IMR-90 (cell line): ENCODE measurements at regions not wholly inside any gene's neighbourhood (a gene's known extent, or its start where the extent isn't known, plus 50 kb on each side); places are given as distances from the start of the nearest gene placed in this dataset.

Experiments
- ATAC-seq: fragments of 200-7000 bp; cut with Tn5 transposase; 2 replicates; pipeline ENCODE4 v1.9.1; 2020; ENCODE audit warnings: low read depth, mild to moderate bottlenecking, moderate library complexity
- BruUV-seq: library from RNA; stranded (reverse); fragments of 400-500 nt; replicated peaks from 2 replicates; lab custom pipeline; 2021; lab: Mats Ljungman, UMichigan
- CTCF ChIA-PET: fragments of 300-600 bp; formaldehyde crosslinking; extraction: SDS; loops from one replicate; lab custom pipeline; 2021; ENCODE audit warnings: antibody characterized with exemption; lab: Yijun Ruan, JAX
- POLR2A ChIA-PET: fragments of 300-600 bp; sonication (Branson Sonifier 250); formaldehyde crosslinking; loops from one replicate; lab custom pipeline; 2022; ENCODE audit warnings: antibody characterized with exemption; ENCODE audit not compliant: unreplicated experiment; lab: Charles Lee
- DNase-seq: peaks from one replicate; pipeline ENCODE4 v3.0.0; 2013
- H2AFZ ChIP-seq: replicated peaks from 2 replicates; pipeline ENCODE3; 2013; ENCODE audit warnings: low read length, mild to moderate bottlenecking; ENCODE audit not compliant: poor library complexity
- H2AK5ac ChIP-seq: 2 replicates; pipeline ENCODE4 v1.6.1; 2013; ENCODE audit warnings: low read depth, low read length, inconsistent platforms
- H2AK9ac ChIP-seq: replicated peaks from 2 replicates; pipeline ENCODE3; 2013; ENCODE audit warnings: mild to moderate bottlenecking, low read depth, low read length, moderate library complexity; ENCODE audit not compliant: poor library complexity
- H2BK120ac ChIP-seq: 2 replicates; pipeline ENCODE4 v1.6.1; 2013; ENCODE audit warnings: low read depth, low read length, inconsistent platforms
- H2BK15ac ChIP-seq: 3 replicates; pipeline ENCODE4 v1.6.1; 2013; ENCODE audit warnings: low read depth, low read length, inconsistent platforms
- H2BK20ac ChIP-seq: 2 replicates; pipeline ENCODE4 v1.6.1; 2013; ENCODE audit warnings: low read depth, mild to moderate bottlenecking, inconsistent platforms, low read length, moderate library complexity
- H2BK5ac ChIP-seq: 2 replicates; pipeline ENCODE4 v1.6.1; 2013; ENCODE audit warnings: mild to moderate bottlenecking, low read depth, low read length, inconsistent platforms; ENCODE audit not compliant: poor library complexity, severe bottlenecking
- H3K14ac ChIP-seq: replicated peaks from 2 replicates; pipeline ENCODE4 v1.6.1; 2013; ENCODE audit warnings: low read depth, low read length, inconsistent platforms
- H3K18ac ChIP-seq: 2 replicates; pipeline ENCODE4 v1.6.1; 2013; ENCODE audit warnings: low read depth, low read length, control low read depth
- H3K23ac ChIP-seq: 2 replicates; pipeline ENCODE4 v1.6.1; 2013; ENCODE audit warnings: low read depth, low read length, inconsistent platforms
- H3K27ac ChIP-seq: 2 replicates; pipeline ENCODE4 v1.5.1; 2013; ENCODE audit warnings: mild to moderate bottlenecking, control low read depth, low read length; ENCODE audit not compliant: insufficient read depth
- H3K27me3 ChIP-seq: 2 replicates; pipeline ENCODE4 v1.6.1; 2013; ENCODE audit warnings: low read length; ENCODE audit not compliant: control insufficient read depth, insufficient read depth
- H3K36me3 ChIP-seq: 2 replicates; pipeline ENCODE4 v1.6.1; 2013; ENCODE audit warnings: low read length, mixed read lengths; ENCODE audit not compliant: control insufficient read depth, insufficient read depth
- H3K4ac ChIP-seq: 2 replicates; pipeline ENCODE4 v1.6.1; 2013; ENCODE audit warnings: low read depth, low read length, inconsistent platforms
- H3K4me1 ChIP-seq: 2 replicates; pipeline ENCODE4 v1.6.1; 2013; ENCODE audit warnings: low read length, mixed read lengths; ENCODE audit not compliant: control insufficient read depth, insufficient read depth
- H3K4me2 ChIP-seq: 2 replicates; pipeline ENCODE4 v1.6.1; 2013; ENCODE audit warnings: low read depth, mild to moderate bottlenecking, control low read depth, low read length, moderate library complexity
- H3K4me3 ChIP-seq: 2 replicates; pipeline ENCODE4 v1.5.1; 2013; ENCODE audit warnings: low read depth, mild to moderate bottlenecking, control low read depth, low read length, moderate library complexity; ENCODE audit not compliant: insufficient read depth
- H3K56ac ChIP-seq: 2 replicates; pipeline ENCODE4 v1.6.1; 2013; ENCODE audit warnings: low read length, inconsistent platforms; ENCODE audit not compliant: insufficient read depth; ENCODE audit errors: extremely low read depth
- H3K79me1 ChIP-seq, 2 experiments: 2 replicates each; pipeline ENCODE4 v1.6.1; 2013; ENCODE audit warnings: low read length in 2 of 2, inconsistent platforms in 1 of 2, low read depth in 1 of 2
- H3K9ac ChIP-seq: 2 replicates; pipeline ENCODE4 v1.6.1; 2013; ENCODE audit warnings: low read depth, low read length, control low read depth
- H3K9me1 ChIP-seq: 2 replicates; pipeline ENCODE4 v1.6.1; 2013; ENCODE audit warnings: low read length, inconsistent platforms; ENCODE audit not compliant: insufficient read depth
- H3K9me3 ChIP-seq: 2 replicates; pipeline ENCODE4 v1.6.1; 2013; ENCODE audit warnings: low read length; ENCODE audit not compliant: control insufficient read depth, insufficient read depth
- H4K20me1 ChIP-seq: 2 replicates; pipeline ENCODE4 v1.6.1; 2013; ENCODE audit warnings: low read length, inconsistent platforms; ENCODE audit not compliant: insufficient read depth
- H4K5ac ChIP-seq: 2 replicates; pipeline ENCODE4 v1.6.1; 2013; ENCODE audit warnings: mild to moderate bottlenecking, low read depth, low read length, control low read depth
- H4K8ac ChIP-seq, 2 experiments: 2 replicates each; pipeline ENCODE4 v1.6.1; 2013; ENCODE audit warnings: low read depth in 2 of 2, low read length in 2 of 2, control low read depth in 1 of 2, inconsistent platforms in 1 of 2
- H4K91ac ChIP-seq: 2 replicates; pipeline ENCODE4 v1.6.1; 2013; ENCODE audit warnings: low read depth, low read length, inconsistent platforms; ENCODE audit not compliant: insufficient read depth
- BHLHE40 ChIP-seq: fragments of 150-350 bp; IDR thresholded peaks from 2 replicates; pipeline ENCODE4 v1.6.1; 2016; ENCODE audit warnings: mild to moderate bottlenecking, low read depth, low read length
- CEBPB ChIP-seq: IDR thresholded peaks from 2 replicates; pipeline ENCODE4 v1.6.1; 2012; ENCODE audit warnings: low read depth, low read length, improper control_type of control experiment
- ELK1 ChIP-seq: fragments of 150-350 bp; IDR thresholded peaks from 2 replicates; pipeline ENCODE4 v1.6.1; 2016; ENCODE audit warnings: low read depth, mild to moderate bottlenecking, low read length, moderate library complexity, borderline replicate concordance
- FOS ChIP-seq: fragments of 150-350 bp; IDR thresholded peaks from 2 replicates; pipeline ENCODE4 v1.6.1; 2016; ENCODE audit warnings: low read depth, low read length
- MAFK ChIP-seq: IDR thresholded peaks from 2 replicates; pipeline ENCODE4 v1.6.1; 2012; ENCODE audit warnings: low read depth, low read length, improper control_type of control experiment
- MAZ ChIP-seq: IDR thresholded peaks from 2 replicates; pipeline ENCODE4 v1.6.1; 2012; ENCODE audit warnings: low read depth, mild to moderate bottlenecking, low read length, improper control_type of control experiment, moderate library complexity, borderline replicate concordance
- MXI1 ChIP-seq: IDR thresholded peaks from 2 replicates; pipeline ENCODE4 v1.6.1; 2012; ENCODE audit warnings: low read depth, mild to moderate bottlenecking, low read length, moderate library complexity, borderline replicate concordance
- NFE2L2 ChIP-seq: fragments of 150-350 bp; IDR thresholded peaks from 2 replicates; pipeline ENCODE4 v1.6.1; 2016; ENCODE audit warnings: low read depth, mild to moderate bottlenecking, low read length
- POLR2A ChIP-seq: IDR thresholded peaks from 2 replicates; pipeline ENCODE4 v1.6.1; 2012; ENCODE audit warnings: mild to moderate bottlenecking, low read depth, low read length
- RAD21 ChIP-seq: IDR thresholded peaks from 2 replicates; pipeline ENCODE4 v1.6.1; 2012; ENCODE audit warnings: low read length, improper control_type of control experiment
- RCOR1 ChIP-seq: IDR thresholded peaks from 2 replicates; pipeline ENCODE4 v1.6.1; 2012; ENCODE audit warnings: mild to moderate bottlenecking, low read length, improper control_type of control experiment; ENCODE audit not compliant: insufficient replicate concordance
- RFX5 ChIP-seq: IDR thresholded peaks from 2 replicates; pipeline ENCODE4 v1.8.0; 2012; ENCODE audit warnings: low read depth, mild to moderate bottlenecking, low read length, moderate library complexity
- SMC3 ChIP-seq: fragments of 150-350 bp; IDR thresholded peaks from 2 replicates; pipeline ENCODE4 v1.6.1; 2016; ENCODE audit warnings: low read depth, mild to moderate bottlenecking, antibody characterized with exemption, low read length, moderate library complexity
- USF2 ChIP-seq: fragments of 150-350 bp; IDR thresholded peaks from 2 replicates; pipeline ENCODE4 v1.6.1; 2017; ENCODE audit warnings: mild to moderate bottlenecking, antibody characterized with exemption, low read length, low read depth
- WGBS, 2 experiments: methylation state at CpG; one replicate each; pipeline versions ENCODE4 v1.1.5 to v1.1.7; 2013; ENCODE audit warnings: missing lambda C conversion rate in 2 of 2; ENCODE audit not compliant: insufficient read length in 1 of 2; ENCODE audit errors: extremely low coverage in 2 of 2; 5-methylcytosine and 5-hydroxymethylcytosine counted together
- dilution Hi-C: fragments of 300-500 bp; cut with HindIII; formaldehyde crosslinking; loops from one replicate; pipeline ENCODE4 v1.14.3; 2018; ENCODE audit warnings: low sequenced_read_pairs; ENCODE audit not compliant: unreplicated experiment
- in situ Hi-C: fragments of 300-500 bp; cut with MboI; formaldehyde crosslinking; loops from 3 replicates; pipeline ENCODE4 v1.14.3; 2019; ENCODE audit warnings: low sequenced_read_pairs, inconsistent platforms, mixed read lengths
- intact Hi-C: fragments of 100-400 bp; cut with micrococcal nuclease; formaldehyde crosslinking; loops from 2 replicates; pipeline ENCODE4 v1.10.0; 2022

GRCh38 chr3:98980915-98981596 is 79.6 kb upstream of the DCBLD2 start:
- dilution Hi-C loops (no loop called here), in situ Hi-C loops (no loop called here), intact Hi-C loops (no loop called here)
- Histone ChIP-seq H3K9ac (no peak overlapping the region), H3K4me2 (peak overlapping the region; percentile 40; the same call in 1 of the 2 replicates), H3K36me3 (no peaks in the 10 kb centered on the region), H4K5ac (no peak overlapping the region), H3K4me1 (no peaks in the 10 kb centered on the region; the same call in none of the 2 replicates), H4K8ac (peak overlapping the region in 1 of 2 experiments; percentile 56; a peak in 2 of 4 replicates), H3K27ac (no peak overlapping the region), H3K79me1 (peaks cover 0 to 6% of the 10 kb centered on the region in 2 experiments; a peak in 2 of 4 replicates), H3K23ac (peak overlapping the region; percentile 8; the same call in 1 of the 2 replicates), H3K14ac (peak overlapping the region; percentile 13), H3K4me3 (peak overlapping the region; percentile 31; the same call in 1 of the 2 replicates), H4K20me1 (no peaks in the 10 kb centered on the region), H2BK120ac (peak overlapping the region; percentile 56; the same call in 1 of the 2 replicates), H2AFZ (peak overlapping the region; percentile 19), H2AK9ac (no peak overlapping the region), H3K4ac (peak overlapping the region; percentile 49; the same call in 1 of the 2 replicates), H2AK5ac (peak overlapping the region; percentile 37; the same call in 1 of the 2 replicates), H3K9me1 (no peaks in the 10 kb centered on the region; the same call in 1 of the 2 replicates), H2BK20ac (peak overlapping the region; percentile 69; the same call in 1 of the 2 replicates), H2BK5ac (peak overlapping the region; percentile 62), H3K27me3 (no peaks in the 10 kb centered on the region), H3K9me3 (no peaks in the 10 kb centered on the region), H3K56ac (no peak overlapping the region; the same call in 1 of the 2 replicates), H4K91ac (no peak overlapping the region), H2BK15ac (0 out of 3 replicates have a peak overlapping the region, but pooled peaks have one; percentile 38), H3K18ac (peak overlapping the region; percentile 11; the same call in 1 of the 2 replicates)
- CTCF ChIA-PET, result no interaction called here
- BruUV-seq, result no TSS peak
- ATAC-seq, result peak; percentile 69
- POLR2A ChIA-PET, result no interaction called here
- peak; percentile 91 for DNase-seq
- no CpG with 5 or more reads among the region's 2 CpGs for WGBS, 2 experiments
- TF ChIP-seq SMC3 (no peak), MAZ (no peak), CEBPB (no peak), FOS (peak; percentile 54), NFE2L2 (no peak), RFX5 (no peak), MXI1 (no peak), POLR2A (peak; percentile 47; the same call in 1 of the 2 replicates), BHLHE40 (peak; percentile 31; the same call in 1 of the 2 replicates), USF2 (no peak), RAD21 (no peak), MAFK (no peak), ELK1 (no peak), RCOR1 (no peak)
